ENCODE measurements at regions not wholly inside any gene's neighbourhood (a gene's known extent, or its start where the extent isn't known, plus 50 kb on each side); places are given as distances from the start of the nearest gene placed in this dataset.

DNA sequence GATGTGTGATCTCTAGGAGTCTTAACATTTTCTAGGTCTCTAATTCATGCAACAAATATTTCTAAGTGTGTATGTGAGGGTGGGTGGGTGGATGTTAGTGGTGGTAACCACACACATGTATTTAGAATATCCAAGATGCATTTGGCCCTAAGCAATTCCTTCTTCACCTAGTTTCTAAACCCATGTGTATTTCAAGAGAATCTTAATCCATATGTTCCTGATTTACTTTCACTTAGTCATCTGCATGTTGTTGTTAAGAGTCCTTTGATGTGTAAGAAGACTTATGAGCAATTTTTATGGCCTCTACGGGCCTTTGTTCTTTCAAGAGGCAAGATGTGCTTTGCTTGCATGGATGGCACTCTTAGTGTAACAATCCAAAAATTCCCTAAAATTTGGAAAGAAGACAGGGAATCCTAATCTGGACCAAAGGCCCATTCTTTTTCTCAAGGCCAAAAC is 282.6 kb downstream of the SPATA31D1 start:
- Mint-ChIP-seq H3K27me3 (no peaks in the 10 kb centered on the region), H3K9me3 (ENCODE audit: insufficient read depth) (no peaks in the 10 kb centered on the region), H3K4me3 (no peak overlapping the region), H3K4me1 (no peaks in the 10 kb centered on the region), H3K27ac (no peak overlapping the region)
- Histone ChIP-seq H3K27me3 (replicated peaks in 1 of 4; ENCODE audit: control extremely low read depth in 1 of 4, control insufficient read depth in 3 of 4, insufficient read depth in 4 of 4, low read length in 3 of 4) (no peaks in the 10 kb centered on the region), H3K4me2 (replicated peaks; ENCODE audit: low read depth, low read length, poor library complexity, severe bottlenecking) (no peak overlapping the region), H3K9me3 (ENCODE audit: control extremely low read depth in 1 of 3, control insufficient read depth in 2 of 3, insufficient read depth in 1 of 3, low read length in 2 of 3) (no peaks in the 10 kb centered on the region), H3K4me3 (ENCODE audit: control extremely low read depth in 1 of 5, extremely low read depth in 1 of 5, insufficient read depth in 1 of 5, low read depth in 2 of 5, low read length in 4 of 5) (no peak overlapping the region), H3K27ac (ENCODE audit: low read length in 2 of 2) (no peak overlapping the region), H3K9ac (ENCODE audit: low read length) (no peak overlapping the region), H2AFZ (ENCODE audit: insufficient read depth, low read depth, low read length, poor library complexity, severe bottlenecking) (no peak overlapping the region), H3K4me1 (ENCODE audit: control insufficient read depth in 2 of 2, insufficient read depth in 2 of 2, low read length in 2 of 2) (no peaks in the 10 kb centered on the region), H4K20me1 (ENCODE audit: control insufficient read depth, insufficient read depth, low read length, poor library complexity, severe bottlenecking) (no peaks in the 10 kb centered on the region), H3K36me3 (replicated peaks in 1 of 2; ENCODE audit: control extremely low read depth in 1 of 2, control insufficient read depth in 1 of 2, extremely low read depth in 1 of 2, insufficient read depth in 2 of 2, low read length in 1 of 2) (no peaks in the 10 kb centered on the region), H3K79me2 (ENCODE audit: control insufficient read depth, insufficient read depth, low read length) (no peaks in the 10 kb centered on the region)
- ChIA-PET CTCF (no interaction called here), POLR2A (no interaction called here)
- no CpG with 5 or more reads among the region's 1 CpG for WGBS (ENCODE audit: insufficient coverage)
- ATAC-seq (ENCODE audit: low read depth) (no peak), DNase-seq (no peak)
- TF ChIP-seq CTCF (IDR thresholded peaks at IDR 0.05) (no peak), EZH2 (IDR thresholded peaks at IDR 0.05; ENCODE audit: borderline replicate concordance, insufficient read depth, low read depth, low read length, poor library complexity, severe bottlenecking) (no peak)
- intact Hi-C loops (cut with micrococcal nuclease), result no loop called here

GRCh38 chr9:82273121-82273520 is 284.5 kb downstream of the SPATA31D1 start:
- H3K9me3 Mint-ChIP-seq (ENCODE audit: insufficient read depth), result no peaks in the 10 kb centered on the region
- CTCF ChIA-PET, result no interaction called here

More at GRCh38 chr9:82273121-82273520, 284.5 kb downstream of the SPATA31D1 start:
- Histone ChIP-seq H3K36me3 (replicated peaks in 1 of 2; ENCODE audit: control extremely low read depth in 1 of 2, control insufficient read depth in 1 of 2, extremely low read depth in 1 of 2, insufficient read depth in 2 of 2, low read length in 1 of 2) (no peaks in the 10 kb centered on the region), H3K4me1 (ENCODE audit: control insufficient read depth in 2 of 2, insufficient read depth in 2 of 2, low read length in 2 of 2) (peaks cover 0 to 6% of the 10 kb centered on the region in 2 donors), H3K9me3 (ENCODE audit: control extremely low read depth in 1 of 3, control insufficient read depth in 2 of 3, insufficient read depth in 1 of 3, low read length in 2 of 3) (no peaks in the 10 kb centered on the region), H4K20me1 (ENCODE audit: control insufficient read depth, insufficient read depth, low read length, poor library complexity, severe bottlenecking) (no peaks in the 10 kb centered on the region), H2AFZ (ENCODE audit: insufficient read depth, low read depth, low read length, poor library complexity, severe bottlenecking) (no peak overlapping the region), H3K4me3 (ENCODE audit: control extremely low read depth in 1 of 5, extremely low read depth in 1 of 5, insufficient read depth in 1 of 5, low read depth in 2 of 5, low read length in 4 of 5) (no peak overlapping the region), H3K27me3 (replicated peaks in 1 of 4; ENCODE audit: control extremely low read depth in 1 of 4, control insufficient read depth in 3 of 4, insufficient read depth in 4 of 4, low read length in 3 of 4) (no peaks in the 10 kb centered on the region), H3K4me2 (replicated peaks; ENCODE audit: low read depth, low read length, poor library complexity, severe bottlenecking) (no peak overlapping the region), H3K79me2 (ENCODE audit: control insufficient read depth, insufficient read depth, low read length) (no peaks in the 10 kb centered on the region), H3K27ac (ENCODE audit: low read length in 2 of 2) (no peak overlapping the region), H3K9ac (ENCODE audit: low read length) (no peak overlapping the region)
- Mint-ChIP-seq H3K4me1 (peaks cover 10% of the 10 kb centered on the region), H3K4me3 (no peak overlapping the region), H3K27ac (no peak overlapping the region), H3K27me3 (no peaks in the 10 kb centered on the region)
- no CpG with 5 or more reads among the region's 1 CpG for WGBS (ENCODE audit: insufficient coverage)
- DNase-seq, result no peak
- intact Hi-C loops (cut with micrococcal nuclease), result no loop called here
- POLR2A ChIA-PET, result no interaction called here
- TF ChIP-seq CTCF (IDR thresholded peaks at IDR 0.05), result no peak
- no peak for TF ChIP-seq EZH2 (IDR thresholded peaks at IDR 0.05; ENCODE audit: borderline replicate concordance, insufficient read depth, low read depth, low read length, poor library complexity, severe bottlenecking)
- no peak for ATAC-seq (ENCODE audit: low read depth)
